Hepatocyte (in vitro differentiated cells): ENCODE measurements at regions not wholly inside any gene's neighbourhood (a gene's known extent, or its start where the extent isn't known, plus 50 kb on each side); places are given as distances from the start of the nearest gene placed in this dataset.

ENCODE experiments used
- DNase-seq: peaks from one replicate; pipeline ENCODE4 v3.0.0-alpha.2; 2016; ENCODE audit warnings: low spot score
- H2AFZ ChIP-seq: fragments of 200-600 bp; sonication (generic); 2 replicates; pipeline ENCODE4 v1.6.0; 2016; ENCODE audit warnings: antibody characterized with exemption, mild to moderate bottlenecking
- H3K27ac ChIP-seq: fragments of 200-600 bp; sonication (generic); 2 replicates; pipeline ENCODE4 v1.5.1; 2016; ENCODE audit warnings: mild to moderate bottlenecking
- H3K27me3 ChIP-seq: fragments of 200-600 bp; sonication (generic); 2 replicates; pipeline ENCODE4 v1.6.1; 2016
- H3K36me3 ChIP-seq: fragments of 200-600 bp; sonication (generic); replicated peaks from 2 replicates; pipeline ENCODE4 v1.5.1; 2016; ENCODE audit warnings: low read depth; ENCODE audit not compliant: insufficient read depth
- H3K4me1 ChIP-seq: fragments of 200-600 bp; sonication (generic); 2 replicates; pipeline ENCODE4 v1.5.1; 2016; ENCODE audit warnings: mild to moderate bottlenecking, moderate library complexity; ENCODE audit not compliant: insufficient read depth
- H3K4me2 ChIP-seq: fragments of 200-600 bp; sonication (generic); 2 replicates; pipeline ENCODE4 v1.6.0; 2016
- H3K4me3 ChIP-seq: fragments of 200-600 bp; sonication (generic); 2 replicates; pipeline ENCODE4 v1.5.1; 2016; ENCODE audit warnings: mild to moderate bottlenecking
- H3K79me2 ChIP-seq: fragments of 200-600 bp; sonication (generic); 2 replicates; pipeline ENCODE4 v1.6.0; 2017; ENCODE audit warnings: mild to moderate bottlenecking
- H3K9me2 ChIP-seq: fragments of 200-600 bp; sonication (generic); replicated peaks from 2 replicates; pipeline ENCODE4 v1.6.0; 2017; ENCODE audit warnings: mild to moderate bottlenecking; ENCODE audit not compliant: insufficient read depth
- H3K9me3 ChIP-seq: fragments of 200-600 bp; sonication (generic); 2 replicates; pipeline ENCODE4 v1.5.1; 2016; ENCODE audit warnings: low read depth, mild to moderate bottlenecking
- H4K20me1 ChIP-seq: fragments of 200-600 bp; sonication (generic); 2 replicates; pipeline ENCODE4 v1.6.0; 2016; ENCODE audit warnings: mild to moderate bottlenecking; ENCODE audit not compliant: insufficient read depth, poor library complexity, severe bottlenecking
- EZH2 ChIP-seq: fragments of 200-600 bp; sonication (generic); IDR thresholded peaks from 2 replicates; pipeline ENCODE4 v1.6.1; 2016; ENCODE audit warnings: antibody characterized with exemption, mild to moderate bottlenecking, borderline replicate concordance
- EZH2phosphoT487 ChIP-seq: fragments of 200-600 bp; sonication (generic); IDR thresholded peaks from one replicate; pipeline ENCODE4 v1.6.1; 2018; ENCODE audit warnings: antibody characterized with exemption, mild to moderate bottlenecking, low read depth, moderate library complexity; ENCODE audit not compliant: unreplicated experiment, severe bottlenecking
- WGBS: methylation state at CpG from one replicate; pipeline ENCODE4 v1.1.6; 2016; ENCODE audit warnings: low lambda C conversion rate; ENCODE audit errors: missing lambda C conversion rate; 5-methylcytosine and 5-hydroxymethylcytosine counted together
- TF ChIP-seq, protein P1 (sequence below): fragments of 200-600 bp; sonication (generic); IDR thresholded peaks from 2 replicates; pipeline ENCODE4 v1.5.1; 2016; ENCODE audit warnings: antibody characterized with exemption, mild to moderate bottlenecking; ENCODE audit not compliant: poor library complexity

DNA sequence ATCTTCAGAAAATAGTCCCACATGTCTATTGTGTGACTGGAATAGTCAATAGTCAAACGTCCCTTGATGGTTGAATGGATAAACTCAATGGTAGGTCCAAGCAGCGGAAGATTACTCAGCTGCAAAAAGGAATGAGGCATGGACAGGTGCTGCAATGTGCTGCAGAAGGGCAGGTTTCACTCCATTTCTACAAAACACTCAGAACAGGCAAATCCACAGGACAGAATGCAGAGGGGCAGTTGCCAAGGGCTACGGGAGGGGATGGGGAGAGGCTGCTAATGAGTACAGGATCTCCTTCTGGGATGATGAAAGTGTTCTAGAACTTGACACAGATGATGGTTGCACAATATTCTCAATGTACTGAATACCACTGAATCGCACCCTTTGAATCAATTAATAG, 151.0 kb downstream of the RBFOX3 start:
- Histone ChIP-seq H3K36me3 (no peaks in the 10 kb centered on the region), H3K4me3 (no peak overlapping the region), H3K4me1 (no peaks in the 10 kb centered on the region), H3K79me2 (no peaks in the 10 kb centered on the region), H2AFZ (no peak overlapping the region), H4K20me1 (no peaks in the 10 kb centered on the region), H3K27ac (no peak overlapping the region), H3K27me3 (no peaks in the 10 kb centered on the region), H3K9me2 (no peaks in the 10 kb centered on the region), H3K4me2 (no peak overlapping the region), H3K9me3 (no peaks in the 10 kb centered on the region)
- 89% methylated on average over 4 of the region's 4 CpGs for WGBS
- DNase-seq, result no peak
- TF ChIP-seq EZH2phosphoT487, result no peak
- TF ChIP-seq, protein P1, sequence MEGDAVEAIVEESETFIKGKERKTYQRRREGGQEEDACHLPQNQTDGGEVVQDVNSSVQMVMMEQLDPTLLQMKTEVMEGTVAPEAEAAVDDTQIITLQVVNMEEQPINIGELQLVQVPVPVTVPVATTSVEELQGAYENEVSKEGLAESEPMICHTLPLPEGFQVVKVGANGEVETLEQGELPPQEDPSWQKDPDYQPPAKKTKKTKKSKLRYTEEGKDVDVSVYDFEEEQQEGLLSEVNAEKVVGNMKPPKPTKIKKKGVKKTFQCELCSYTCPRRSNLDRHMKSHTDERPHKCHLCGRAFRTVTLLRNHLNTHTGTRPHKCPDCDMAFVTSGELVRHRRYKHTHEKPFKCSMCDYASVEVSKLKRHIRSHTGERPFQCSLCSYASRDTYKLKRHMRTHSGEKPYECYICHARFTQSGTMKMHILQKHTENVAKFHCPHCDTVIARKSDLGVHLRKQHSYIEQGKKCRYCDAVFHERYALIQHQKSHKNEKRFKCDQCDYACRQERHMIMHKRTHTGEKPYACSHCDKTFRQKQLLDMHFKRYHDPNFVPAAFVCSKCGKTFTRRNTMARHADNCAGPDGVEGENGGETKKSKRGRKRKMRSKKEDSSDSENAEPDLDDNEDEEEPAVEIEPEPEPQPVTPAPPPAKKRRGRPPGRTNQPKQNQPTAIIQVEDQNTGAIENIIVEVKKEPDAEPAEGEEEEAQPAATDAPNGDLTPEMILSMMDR, result no peak
- TF ChIP-seq EZH2, result no peak

DNA sequence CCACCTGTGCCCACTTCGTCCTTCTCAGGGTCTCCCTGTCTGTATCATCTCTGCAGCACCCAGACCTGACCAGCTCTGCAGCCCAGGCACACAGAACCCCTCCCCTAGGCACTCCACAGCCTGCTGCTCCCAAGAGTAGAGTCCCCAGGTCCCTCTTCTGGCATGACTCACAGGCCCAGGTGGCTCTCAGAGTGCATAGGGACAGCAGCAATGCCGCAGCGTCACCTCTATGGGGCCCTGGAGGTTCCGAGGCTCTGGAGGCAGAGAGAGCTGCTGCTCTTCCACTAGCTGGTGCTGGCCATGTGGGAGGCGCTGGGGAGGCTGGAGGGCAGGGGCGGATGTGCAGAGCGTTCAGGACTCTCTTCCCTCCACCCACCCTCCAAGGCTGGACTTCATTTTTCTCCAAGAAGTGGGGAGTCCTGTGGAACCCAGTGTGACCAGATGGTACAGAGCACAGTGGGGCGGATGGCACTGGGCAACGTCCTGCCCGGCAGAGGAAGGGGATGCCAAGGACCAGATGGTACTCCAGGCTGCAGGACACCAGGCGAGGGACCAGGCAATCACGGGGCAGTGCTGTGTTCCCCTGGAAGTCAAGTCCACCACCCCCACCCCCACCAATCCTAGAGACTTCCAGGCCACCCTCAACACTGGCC, 151.7 kb downstream of the RBFOX3 start:
- no peak for TF ChIP-seq EZH2phosphoT487
- TF ChIP-seq, protein P1, result no peak
- TF ChIP-seq EZH2, result no peak
- no peaks in the 10 kb centered on the region for H3K9me2 ChIP-seq
- no peaks in the 10 kb centered on the region for H4K20me1 ChIP-seq
- H3K4me2 ChIP-seq, result no peak overlapping the region
- no peak for DNase-seq
- H2AFZ ChIP-seq, result no peak overlapping the region
- H3K27me3 ChIP-seq, result no peaks in the 10 kb centered on the region
- no peaks in the 10 kb centered on the region for H3K79me2 ChIP-seq
- no peaks in the 10 kb centered on the region for H3K4me1 ChIP-seq
- H3K9me3 ChIP-seq, result no peaks in the 10 kb centered on the region
- no peaks in the 10 kb centered on the region for H3K36me3 ChIP-seq
- 88% methylated on average over 12 of the region's 12 CpGs for WGBS
- no peak overlapping the region for H3K4me3 ChIP-seq
- H3K27ac ChIP-seq, result no peak overlapping the region

DNA sequence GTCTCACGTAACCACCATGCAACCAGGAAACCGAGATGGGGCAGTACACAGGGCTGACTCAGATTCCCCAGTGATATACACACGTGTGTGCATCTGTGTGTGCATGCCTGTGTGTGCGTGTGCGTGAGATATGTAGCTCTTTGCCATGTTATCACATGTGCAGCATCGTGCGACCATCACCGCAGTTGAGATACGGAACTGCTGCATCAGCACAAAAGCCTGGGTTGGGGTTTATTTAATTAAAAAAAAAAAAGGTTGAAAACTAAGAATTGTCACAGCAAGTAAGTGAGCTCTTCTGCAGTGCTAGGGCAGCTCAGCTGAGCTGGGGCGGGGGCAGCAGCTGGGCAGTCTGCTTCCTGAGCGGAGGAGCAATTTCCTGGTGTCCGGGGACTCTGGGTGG, 152.5 kb downstream of the RBFOX3 start:
- Histone ChIP-seq H3K9me2 (no peaks in the 10 kb centered on the region), H2AFZ (no peak overlapping the region), H3K36me3 (no peaks in the 10 kb centered on the region), H4K20me1 (no peaks in the 10 kb centered on the region), H3K4me1 (no peaks in the 10 kb centered on the region), H3K9me3 (no peaks in the 10 kb centered on the region), H3K4me2 (no peak overlapping the region), H3K27ac (no peak overlapping the region), H3K4me3 (no peak overlapping the region), H3K27me3 (no peaks in the 10 kb centered on the region), H3K79me2 (no peaks in the 10 kb centered on the region)
- TF ChIP-seq EZH2 (no peak), EZH2phosphoT487 (no peak)
- TF ChIP-seq, protein P1, result no peak
- DNase-seq, result no peak
- 83% methylated on average over 12 of the region's 12 CpGs for WGBS
